GM18907 (cell line): ENCODE measurements at regions not wholly inside any gene's neighbourhood (a gene's known extent, or its start where the extent isn't known, plus 50 kb on each side); places are given as distances from the start of the nearest gene placed in this dataset.

Source experiments
- ATAC-seq: cut with Tn5 transposase; IDR thresholded peaks from one replicate; pipeline ENCODE4 v1.9.1; 2021; ENCODE audit warnings: mild to moderate bottlenecking, moderate library complexity; ENCODE audit not compliant: unreplicated experiment

DNA sequence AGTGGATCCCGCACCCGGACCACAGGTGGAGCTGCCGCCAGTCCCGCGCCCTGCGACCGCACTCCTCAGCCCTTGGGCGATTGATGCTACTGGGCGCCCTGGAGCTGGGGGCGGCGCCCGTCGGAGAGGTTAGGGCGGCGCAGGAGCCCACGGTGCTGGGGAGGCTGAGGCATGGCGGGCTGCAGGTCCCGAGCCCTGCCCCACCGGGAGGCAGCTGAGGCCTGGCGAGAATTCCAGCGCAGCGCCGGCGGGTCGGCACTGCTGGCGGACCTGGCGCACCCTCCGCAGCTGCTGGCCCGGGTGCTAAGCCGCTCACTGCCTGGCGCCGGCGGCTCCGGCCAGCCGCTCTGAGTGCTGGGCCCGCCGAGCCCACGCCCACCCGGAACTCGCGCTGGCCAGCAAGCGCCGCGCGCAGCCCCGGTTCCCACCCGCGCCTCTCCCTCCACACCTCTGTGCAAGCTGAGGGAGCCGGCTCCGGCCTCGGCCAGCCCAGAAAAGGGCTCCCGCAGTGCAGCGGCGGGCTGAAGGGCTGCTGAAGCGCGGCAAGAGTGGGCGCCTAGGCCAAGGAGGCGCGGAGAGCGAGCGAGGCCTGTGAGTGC is 1256.5 kb downstream of the STIM2 start:
- no peak for ATAC-seq

DNA sequence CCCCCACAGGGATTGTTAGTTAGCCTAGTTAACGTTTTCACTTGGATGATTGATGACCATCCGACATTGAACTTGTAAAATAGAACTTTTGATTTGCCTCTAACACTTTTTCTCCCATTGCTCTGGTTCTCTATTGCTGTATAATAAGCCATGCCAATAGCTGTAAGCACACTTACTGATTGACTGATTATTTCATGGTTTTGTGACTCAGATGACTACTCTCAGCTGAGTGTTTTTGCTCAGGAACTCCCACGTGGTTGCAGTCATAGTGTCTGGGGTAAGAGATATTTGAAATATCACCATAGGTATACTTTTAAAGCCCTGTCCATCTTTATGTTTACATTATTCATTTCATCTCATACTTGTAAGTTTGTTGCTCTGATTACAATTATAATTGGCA is 1285.5 kb downstream of the STIM2 start:
- no peak for ATAC-seq

DNA sequence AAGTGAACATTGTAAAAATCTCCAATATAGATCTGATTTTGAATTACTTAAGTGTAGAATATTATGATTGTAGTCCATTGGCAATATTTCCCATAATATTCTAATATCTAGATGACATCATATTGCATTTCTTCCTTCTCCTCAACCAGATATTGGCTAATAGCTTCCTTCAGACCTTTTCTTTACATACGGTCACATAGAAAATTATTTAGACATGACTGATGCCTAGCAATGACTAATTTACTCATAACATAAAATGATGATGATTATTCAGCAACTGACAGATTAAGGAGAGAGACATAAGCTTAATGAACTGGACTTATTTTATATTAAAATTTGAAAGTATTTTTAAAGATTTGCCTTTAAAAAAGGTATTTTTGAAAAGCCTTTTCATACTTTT is 1287.6 kb downstream of the STIM2 start:
- no peak for ATAC-seq

DNA sequence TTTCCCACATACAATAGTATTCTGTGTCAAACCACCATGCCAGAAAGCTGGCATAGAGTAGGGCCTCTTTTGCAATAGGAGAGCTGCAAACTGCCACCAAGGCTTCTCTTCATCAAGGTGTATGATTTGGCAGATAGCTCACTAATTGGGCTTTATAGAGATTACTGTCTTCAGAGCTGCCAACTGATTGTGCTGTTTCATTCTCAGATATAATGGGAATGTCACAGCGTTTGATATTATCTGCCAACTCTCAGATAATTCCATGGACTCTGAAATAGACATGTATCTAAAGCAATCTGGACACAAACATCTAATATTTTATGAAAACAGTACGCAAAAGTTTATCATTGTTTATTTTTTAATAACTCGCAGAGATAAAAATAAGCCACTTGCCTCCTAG is 1289.1 kb downstream of the STIM2 start:
- no peak for ATAC-seq

DNA sequence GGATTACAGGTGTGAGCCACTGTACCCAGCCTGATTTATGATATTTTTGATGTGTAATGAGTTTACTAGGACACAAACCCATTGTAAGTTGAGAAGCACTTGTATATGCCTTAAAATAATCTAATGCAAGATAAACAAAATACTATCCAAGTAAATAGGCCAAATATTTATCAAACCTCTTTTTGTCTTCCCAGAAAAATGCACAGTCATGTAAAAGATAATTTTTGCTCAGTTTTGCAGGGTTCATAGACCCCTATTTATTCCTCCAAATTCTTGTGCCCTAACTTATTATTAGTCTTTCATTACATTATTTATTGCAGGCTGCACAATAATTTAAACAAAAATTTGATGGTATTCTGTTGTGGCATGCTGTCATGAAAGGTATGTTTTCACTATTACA is 1290.7 kb downstream of the STIM2 start:
- ATAC-seq: no peak

DNA sequence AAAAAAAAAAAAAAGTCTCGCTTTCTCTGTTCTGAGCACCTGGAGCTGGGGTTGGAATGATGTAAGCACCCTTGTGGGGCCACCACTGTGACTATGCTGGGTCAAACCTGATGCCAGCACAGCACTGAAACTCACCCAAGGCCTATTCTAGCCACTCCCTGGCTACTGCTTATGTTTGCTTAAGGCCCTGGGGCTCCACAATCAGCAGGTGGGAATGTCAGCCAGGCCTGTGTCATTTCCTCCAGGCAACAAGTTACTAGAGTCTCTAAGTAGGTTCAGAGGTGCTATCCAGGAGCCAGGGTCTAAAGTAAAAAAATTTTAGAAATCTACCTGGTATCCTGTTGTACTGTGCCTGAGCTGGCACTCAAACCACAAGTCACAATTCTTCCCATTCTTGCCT is 1306.8 kb downstream of the STIM2 start:
- no peak for ATAC-seq

DNA sequence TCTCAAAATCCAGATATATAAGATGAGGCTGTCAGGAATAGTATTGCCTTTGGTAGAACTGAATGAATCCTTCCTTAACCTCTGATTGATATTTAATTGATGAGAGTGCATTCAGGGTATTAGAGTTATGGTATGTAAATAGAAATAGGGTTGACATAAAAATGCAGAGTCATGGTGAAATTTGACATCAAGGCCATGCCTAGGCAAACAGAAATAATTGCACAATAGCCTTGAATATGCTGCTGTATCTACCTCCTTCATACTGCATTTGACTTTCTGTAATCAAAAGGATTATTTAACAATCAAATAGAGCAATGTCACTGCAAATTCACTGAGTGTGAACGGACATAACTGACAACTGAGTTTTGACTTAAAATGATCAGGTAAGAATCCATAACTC is 1316.3 kb downstream of the STIM2 start:
- no peak for ATAC-seq

DNA sequence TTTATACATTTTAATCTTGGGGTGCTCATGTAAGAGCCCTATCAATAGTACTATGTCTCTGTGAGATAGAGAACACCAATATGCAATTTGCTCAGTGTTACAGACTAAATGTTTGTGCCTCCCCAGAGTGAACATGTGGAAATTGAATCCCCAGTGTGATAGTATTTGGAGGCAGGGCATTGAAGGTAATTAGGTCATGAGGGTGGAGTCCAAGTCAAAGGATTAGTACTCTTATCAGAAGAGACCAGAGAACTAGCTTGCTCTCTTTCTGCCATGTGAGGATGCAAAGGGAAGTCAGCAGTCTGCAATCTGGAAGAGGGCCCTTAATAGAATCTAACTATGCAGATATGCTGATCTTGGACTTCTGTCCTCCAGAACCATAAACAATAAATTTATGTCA is 1317.0 kb downstream of the STIM2 start:
- no peak for ATAC-seq

DNA sequence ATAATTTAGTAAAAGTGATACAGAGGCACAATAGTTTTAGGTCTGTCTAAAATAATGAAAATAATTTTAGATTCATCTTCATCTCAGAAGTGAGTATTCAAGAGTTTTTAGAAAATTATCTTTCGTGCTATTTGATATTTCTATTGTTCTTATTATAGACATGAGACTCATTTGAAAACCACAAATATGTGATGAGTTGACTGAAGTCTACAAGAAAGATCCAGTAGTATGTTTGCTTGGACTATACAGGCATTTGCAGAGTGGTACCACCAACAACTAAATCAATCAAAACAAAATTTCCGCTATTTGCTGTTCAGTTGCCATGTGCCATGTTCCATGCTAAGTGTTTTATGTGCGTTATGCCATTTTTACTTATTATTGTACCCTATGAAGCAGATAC is 1318.5 kb downstream of the STIM2 start:
- ATAC-seq: no peak

DNA sequence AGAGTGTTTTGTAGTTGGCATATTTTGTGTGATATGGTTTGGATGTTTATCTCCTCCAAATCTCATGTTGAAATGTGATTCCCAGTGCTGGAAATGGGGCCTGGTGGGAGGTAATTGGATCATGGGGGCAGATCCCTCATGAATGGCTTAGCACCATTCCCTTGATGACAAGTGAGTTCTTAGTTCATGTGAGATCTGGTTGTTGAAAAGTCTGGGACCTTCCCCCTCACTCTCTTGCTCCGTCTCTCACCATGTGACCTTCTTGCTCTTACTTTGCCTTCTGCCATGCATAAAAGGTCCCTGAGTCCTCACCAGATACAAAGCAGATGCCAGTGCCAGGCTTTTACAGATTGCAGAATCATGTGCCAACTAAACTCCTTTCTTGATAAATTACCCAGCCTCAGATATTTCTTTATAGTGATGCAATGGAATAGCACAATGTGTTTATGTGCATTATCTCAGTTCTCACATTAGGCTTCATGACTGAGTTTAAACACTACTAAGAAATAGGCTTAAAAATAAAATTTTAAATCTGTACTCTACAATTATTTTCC is 1348.8 kb downstream of the STIM2 start:
- ATAC-seq: no peak

DNA sequence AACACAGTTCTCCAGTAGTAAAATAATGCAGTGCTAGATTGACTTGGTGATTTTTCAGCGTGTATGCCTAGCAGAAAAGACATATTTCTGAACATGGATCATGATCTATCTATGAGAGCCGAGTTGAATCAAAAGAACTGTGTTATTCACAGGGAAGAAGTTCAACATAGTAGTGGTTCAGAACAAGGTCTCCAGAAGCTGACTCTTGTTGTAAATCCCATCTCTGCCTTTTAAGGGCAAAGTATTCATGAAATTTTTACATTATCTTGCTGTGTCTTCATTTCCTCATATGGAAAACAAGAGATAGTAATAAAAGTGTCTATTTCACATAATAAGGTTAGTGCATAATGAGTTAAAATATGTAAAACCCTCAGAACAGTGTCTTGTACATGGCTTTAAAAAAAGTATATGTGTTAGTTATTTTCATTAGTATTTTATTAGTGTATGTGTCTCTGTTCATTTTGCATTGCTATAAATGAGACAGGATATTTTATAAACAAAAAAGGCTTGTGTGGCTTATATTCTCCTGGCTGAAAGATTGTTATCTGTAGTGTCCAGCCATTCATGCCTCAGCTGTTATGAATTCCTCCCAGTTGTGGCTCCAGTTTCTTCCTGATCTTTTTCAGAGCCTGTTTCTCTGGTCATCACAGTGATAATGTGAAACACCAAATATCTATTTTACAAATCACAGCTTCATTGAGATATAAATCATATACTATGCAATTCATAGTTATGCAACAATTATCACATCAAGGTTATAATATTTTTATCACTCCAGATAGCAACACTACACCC is 1351.2 kb downstream of the STIM2 start:
- no peak for ATAC-seq

DNA sequence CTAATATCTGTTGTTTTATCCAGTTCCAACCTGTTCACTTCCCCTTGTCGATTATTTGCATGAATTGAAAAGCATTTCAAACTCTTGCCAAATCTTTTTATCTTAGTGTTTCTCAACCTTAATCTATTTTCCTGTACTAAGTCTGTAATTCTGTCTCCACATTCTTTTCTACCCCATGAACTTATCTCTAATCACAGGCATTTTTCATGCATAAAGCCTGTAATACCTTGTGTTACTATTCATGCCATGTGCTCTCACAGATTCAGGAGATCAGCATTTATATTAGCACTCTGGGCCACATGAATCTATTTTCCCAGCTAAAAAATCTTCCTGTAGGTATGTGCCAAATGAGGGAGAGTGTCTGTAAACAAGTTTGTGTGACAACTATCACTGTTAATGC is 1360.9 kb downstream of the STIM2 start:
- no peak for ATAC-seq

DNA sequence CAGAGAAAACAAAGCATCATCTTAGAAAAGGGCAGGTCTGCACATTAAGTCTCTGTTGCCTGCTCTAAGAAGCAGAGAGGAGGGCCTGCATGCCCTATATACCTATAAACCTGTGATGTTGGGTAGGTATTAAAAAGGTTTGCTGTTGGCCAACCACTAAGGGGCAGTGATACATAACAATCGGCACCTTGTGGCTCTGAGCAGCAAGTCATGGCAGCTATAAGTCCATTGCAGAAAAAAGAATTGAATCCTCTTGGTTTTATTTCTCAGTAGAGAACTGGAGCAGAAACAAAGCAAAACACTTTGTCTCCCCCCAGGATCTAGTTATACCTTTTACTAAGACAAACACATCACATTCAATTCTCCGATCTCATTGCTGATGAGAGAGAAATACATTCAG is 1364.4 kb downstream of the STIM2 start:
- no peak for ATAC-seq

DNA sequence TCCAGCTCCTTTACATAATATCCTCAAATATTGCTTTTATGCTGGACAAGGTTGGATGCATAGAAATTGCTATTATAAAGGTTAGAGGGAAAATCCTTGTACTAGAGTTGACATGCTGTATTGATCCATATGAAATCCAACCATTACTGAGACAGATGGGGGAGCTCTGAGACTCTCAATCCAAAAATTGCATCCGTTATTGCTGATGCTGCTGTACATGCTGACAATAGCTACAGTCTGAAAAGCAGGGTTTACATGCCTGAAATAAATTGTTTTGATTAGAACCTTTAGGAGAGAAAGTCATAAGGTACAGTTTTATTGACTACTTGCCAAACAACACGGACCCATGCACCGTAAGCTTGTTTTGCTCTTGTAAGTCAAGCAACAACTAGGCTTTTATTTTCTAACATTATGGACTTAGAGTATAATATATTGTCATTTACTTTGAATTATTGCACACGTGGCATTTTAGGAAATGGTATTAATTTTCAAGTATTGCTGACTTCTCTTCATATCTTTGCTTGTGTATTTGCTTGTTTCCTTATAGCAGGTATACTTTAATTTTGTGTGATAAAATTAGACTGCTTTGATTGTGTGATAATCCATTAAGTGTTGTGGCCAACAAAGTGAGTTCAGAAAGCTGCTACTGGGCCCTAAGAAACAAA is 1365.2 kb downstream of the STIM2 start:
- no peak for ATAC-seq

DNA sequence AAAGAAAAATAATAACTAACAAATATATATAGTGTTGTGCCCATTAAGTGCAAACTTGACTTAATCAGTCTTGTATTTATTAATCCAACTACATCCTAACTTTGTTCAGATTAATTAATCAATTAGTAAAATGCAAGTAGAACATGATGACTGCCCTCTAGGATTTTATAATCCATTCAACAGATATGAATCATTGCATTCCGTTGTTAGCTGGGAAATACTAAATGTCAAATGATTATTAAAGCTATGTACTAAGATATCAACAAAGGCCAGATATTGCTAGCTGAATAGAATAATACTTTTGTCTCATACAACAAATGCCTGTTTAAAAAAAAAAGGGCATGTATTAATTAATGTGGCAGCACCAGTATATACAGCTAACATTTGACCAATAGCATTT is 1366.3 kb downstream of the STIM2 start:
- no peak for ATAC-seq

DNA sequence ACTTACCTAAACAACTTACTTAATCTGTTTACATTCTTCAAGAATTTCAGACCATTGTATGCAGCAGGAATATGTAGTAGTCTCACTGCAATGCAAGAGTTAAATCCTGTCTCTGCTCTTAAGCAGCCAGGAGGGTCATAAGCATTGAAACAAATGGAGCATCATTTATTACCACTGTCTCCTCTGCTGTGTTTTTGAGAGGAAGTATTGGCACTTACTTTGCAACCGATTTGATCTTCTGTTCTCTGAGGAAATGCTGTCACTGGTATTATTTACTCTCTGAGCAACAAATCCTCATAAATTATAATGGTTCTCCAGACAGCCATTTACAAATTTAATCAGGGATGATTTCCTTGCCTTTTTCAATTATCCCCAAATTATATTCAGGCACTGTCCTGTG is 1367.1 kb downstream of the STIM2 start:
- ATAC-seq: no peak

DNA sequence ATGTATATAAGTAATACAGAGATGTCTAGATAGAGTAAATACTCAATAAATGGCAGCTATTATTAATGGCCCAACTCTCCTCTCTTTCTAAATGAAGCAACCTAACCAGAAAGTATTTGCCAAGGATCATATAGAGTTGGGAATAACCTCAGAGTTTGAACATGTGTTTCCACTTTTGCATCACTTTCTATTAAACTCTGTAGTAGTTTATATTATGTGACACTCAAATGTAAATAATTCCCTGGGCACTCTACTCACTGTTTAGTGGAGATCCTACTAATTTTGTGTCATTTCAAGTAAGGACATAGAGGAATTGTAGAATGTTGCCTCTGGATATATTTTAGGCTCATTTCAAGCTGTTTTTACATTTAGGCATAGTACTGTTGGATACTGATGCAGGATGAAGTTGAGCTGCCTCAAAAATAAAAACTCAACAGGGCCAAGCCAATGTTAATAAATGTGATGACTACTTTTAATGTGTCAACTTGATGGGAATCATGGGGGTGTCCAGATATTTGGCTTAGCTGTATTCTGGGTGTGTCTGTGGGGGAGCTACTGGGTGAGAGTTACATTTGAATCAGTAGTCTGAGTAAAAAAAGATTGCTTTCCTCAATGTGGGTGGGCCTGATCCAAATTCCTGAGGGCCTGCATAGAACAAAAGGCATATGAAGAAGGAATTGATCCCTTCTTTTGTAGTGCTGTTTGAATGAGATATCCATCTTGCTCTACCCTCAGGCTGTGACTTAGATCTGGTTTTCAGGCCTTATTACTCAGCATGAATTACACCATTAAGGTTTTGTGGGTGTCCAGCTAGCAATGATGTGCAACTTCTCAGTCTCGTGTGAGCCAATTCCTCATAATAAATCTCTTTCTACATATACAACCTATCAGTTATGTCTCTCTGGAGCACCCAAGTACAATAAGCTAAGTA is 1368.2 kb downstream of the STIM2 start:
- ATAC-seq: no peak

DNA sequence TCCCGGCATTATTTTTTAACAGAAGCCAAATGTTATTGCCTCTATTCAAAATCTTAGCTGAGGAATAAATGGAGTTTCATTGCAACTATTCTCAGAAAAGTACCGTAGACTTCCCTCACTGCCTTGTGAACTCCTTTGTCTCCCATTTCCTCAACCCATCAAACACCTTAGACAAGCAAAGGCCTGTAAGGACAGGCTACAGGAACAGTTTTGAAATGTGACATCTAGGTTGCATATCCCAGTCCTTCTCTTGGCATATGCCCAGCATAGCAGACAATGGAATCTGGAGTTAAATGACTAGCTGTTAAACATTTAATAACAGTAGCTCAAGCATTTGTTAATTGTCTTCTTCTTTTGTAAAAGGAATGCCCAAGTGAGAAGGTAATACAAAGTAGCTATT is 1371.7 kb downstream of the STIM2 start:
- no peak for ATAC-seq

DNA sequence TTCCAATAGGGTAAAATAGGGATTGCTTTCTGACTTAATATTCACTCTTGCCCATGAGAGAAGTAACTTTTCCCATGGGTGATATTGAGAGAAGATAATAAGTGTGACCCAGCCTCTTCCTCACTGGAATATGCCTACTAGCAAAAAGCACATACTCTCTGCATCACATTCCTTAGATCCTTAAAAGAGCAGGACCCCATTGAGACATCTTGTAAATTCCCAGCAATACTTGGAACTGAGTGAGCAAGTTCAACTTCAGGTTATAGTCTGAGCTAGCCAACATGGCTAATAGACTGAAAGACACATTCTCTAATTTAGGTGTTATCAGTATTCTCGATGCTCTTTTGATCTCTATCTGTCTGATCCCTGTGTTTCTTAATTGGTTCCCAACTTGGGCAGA is 1372.3 kb downstream of the STIM2 start:
- no peak for ATAC-seq

DNA sequence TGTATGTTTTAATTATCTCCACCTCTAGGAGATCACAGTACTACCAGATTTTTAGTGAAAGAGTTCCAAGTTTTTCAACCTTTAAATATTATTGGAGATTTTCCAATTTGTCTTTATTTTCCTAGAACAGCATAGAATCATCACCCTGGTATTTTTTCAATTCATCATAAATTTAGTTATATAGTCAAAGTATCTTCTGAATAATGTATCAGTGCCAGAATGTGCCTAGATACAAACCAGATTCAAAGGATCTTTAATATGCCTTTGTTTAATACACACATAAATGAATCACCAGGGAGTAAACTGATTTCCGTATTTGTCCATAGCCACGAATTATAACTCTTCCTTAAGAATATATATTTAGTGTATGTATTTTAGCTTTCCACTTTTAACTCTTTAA is 1373.1 kb downstream of the STIM2 start:
- ATAC-seq: no peak

DNA sequence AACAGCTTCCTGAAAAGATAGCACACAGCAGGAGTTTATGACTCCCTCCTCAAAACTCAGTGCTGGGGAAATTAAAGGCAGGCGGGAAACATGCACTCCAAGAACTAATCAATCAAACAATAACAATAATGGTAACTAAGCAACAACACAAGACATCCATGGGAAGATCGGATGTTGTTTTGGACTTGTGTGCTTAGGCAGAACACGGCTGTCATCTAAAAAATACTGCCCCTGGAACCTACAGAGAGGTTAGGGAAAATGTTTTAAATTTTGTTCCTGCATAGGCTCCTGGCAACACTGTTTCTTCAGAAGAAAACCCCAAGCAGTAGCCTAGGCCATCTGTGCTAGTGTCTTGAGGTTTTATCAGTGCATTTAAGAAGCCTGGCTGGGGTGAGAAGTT is 1378.2 kb downstream of the STIM2 start:
- no peak for ATAC-seq
